A549 (cell line): ENCODE measurements at regions not wholly inside any gene's neighbourhood (a gene's known extent, or its start where the extent isn't known, plus 50 kb on each side); places are given as distances from the start of the nearest gene placed in this dataset.

Experiments used
- ATAC-seq, 2 experiments: fragments of 200-7000 bp in 1 of 2; fragments of >200 bp in 1 of 2; cut with Nextera tagmentation in 1 of 2; cut with Tn5 transposase in 1 of 2; 3 replicates each; pipeline versions ENCODE4 v1.8.0 to v1.9.1; 2018 to 2020; ENCODE audit warnings: mild to moderate bottlenecking in 1 of 2, moderate library complexity in 1 of 2
- CTCF ChIA-PET: fragments of 300-600 bp; sonication (Branson Sonifier 250); formaldehyde crosslinking; extraction: SDS; loops from one replicate; lab custom pipeline; 2021; ENCODE audit warnings: antibody characterized with exemption, inconsistent platforms; lab: Yijun Ruan, JAX
- POLR2A ChIA-PET: fragments of 350-600 bp; formaldehyde crosslinking; extraction: SDS; loops from one replicate; lab custom pipeline; 2021; ENCODE audit warnings: antibody characterized with exemption, inconsistent platforms; lab: Yijun Ruan, JAX
- DNase-seq, 2 experiments: peaks; one replicate each; pipeline versions ENCODE4 v3.0.0 to v3.0.0-alpha.2; 2011 to 2016; ENCODE audit warnings: low read depth in 1 of 2, low spot score in 1 of 2
- FAIRE-seq: peaks from 2 replicates; lab custom pipeline; 2011; peaks lifted over from hg19 to GRCh38; lab: Jason Lieb, UNC
- H3K27ac ChIP-seq, 2 experiments: fragments of >200 bp; sonication (Bioruptor Twin); formaldehyde crosslinking; 3 replicates each; pipeline ENCODE4 v1.5.1; 2016 to 2017
- H3K4me1 ChIP-seq: fragments of >200 bp; sonication (Bioruptor Twin); formaldehyde crosslinking; 3 replicates; pipeline ENCODE4 v1.6.1; 2016
- H3K4me2 ChIP-seq: fragments of >200 bp; sonication (Bioruptor Twin); formaldehyde crosslinking; 3 replicates; pipeline ENCODE4 v1.6.1; 2016
- H3K4me3 ChIP-seq: fragments of >200 bp; sonication (Bioruptor Twin); formaldehyde crosslinking; 3 replicates; pipeline ENCODE4 v1.5.1; 2016
- H3K9me3 ChIP-seq: fragments of >200 bp; sonication (Bioruptor Twin); formaldehyde crosslinking; 3 replicates; pipeline ENCODE4 v1.6.1; 2016
- BCL3 ChIP-seq: fragments of >200 bp; sonication (Bioruptor Twin); formaldehyde crosslinking; IDR thresholded peaks from 3 replicates; pipeline ENCODE4 v1.6.1; 2016
- BHLHE40 ChIP-seq: IDR thresholded peaks from 2 replicates; pipeline ENCODE4 v1.6.1; 2012; ENCODE audit warnings: low read depth, low read length, inconsistent platforms
- CBX2 ChIP-seq: fragments of 200-600 bp; sonication (generic); IDR thresholded peaks from 2 replicates; pipeline ENCODE4 v1.6.1; 2016; ENCODE audit warnings: low read depth, mild to moderate bottlenecking, borderline replicate concordance
- EP300 ChIP-seq, 2 experiments: fragments of >200 bp; sonication (Bioruptor Twin); formaldehyde crosslinking; IDR thresholded peaks; 2 replicates in 1 of 2; 3 replicates in 1 of 2; pipeline ENCODE4 v1.6.1; 2016 to 2017
- FOXS1 ChIP-seq: fragments of 250-450 bp; sonication (Bioruptor Pico); IDR thresholded peaks from 2 replicates; pipeline ENCODE4 v1.5.0; 2020; ENCODE audit warnings: mild to moderate bottlenecking, moderate library complexity
- HDAC2 ChIP-seq: fragments of 200-600 bp; sonication (generic); IDR thresholded peaks from 2 replicates; pipeline ENCODE4 v1.6.1; 2016
- HMGXB4 ChIP-seq: fragments of 250-450 bp; sonication (Bioruptor Pico); IDR thresholded peaks from 2 replicates; pipeline ENCODE4 v1.5.0; 2021; ENCODE audit warnings: mild to moderate bottlenecking, moderate library complexity, borderline replicate concordance
- HOXA7 ChIP-seq: fragments of 250-450 bp; sonication (Bioruptor Pico); IDR thresholded peaks from 2 replicates; pipeline ENCODE4 v1.5.0; 2020; ENCODE audit warnings: mild to moderate bottlenecking, moderate library complexity
- HOXB13 ChIP-seq: fragments of 250-450 bp; sonication (Bioruptor Pico); IDR thresholded peaks from 2 replicates; pipeline ENCODE4 v1.5.0; 2020; ENCODE audit warnings: low read depth, mild to moderate bottlenecking, moderate library complexity
- NPAS2 ChIP-seq: fragments of 250-450 bp; sonication (Bioruptor Pico); IDR thresholded peaks from 2 replicates; pipeline ENCODE4 v1.8.0; 2022; ENCODE audit warnings: mild to moderate bottlenecking, moderate library complexity, borderline replicate concordance
- POLR2A ChIP-seq: IDR thresholded peaks from 2 replicates; pipeline ENCODE4 v1.6.1; 2012; ENCODE audit warnings: mild to moderate bottlenecking, low read length
- RAD21 ChIP-seq, 2 experiments: fragments of >200 bp in 1 of 2; sonication (Bioruptor Twin) in 1 of 2; formaldehyde crosslinking in 1 of 2; IDR thresholded peaks in 1 of 2; conservative IDR thresholded peaks in 1 of 2; 2 replicates in 1 of 2; 3 replicates in 1 of 2; pipeline ENCODE4 v1.6.1; 2012 to 2018; ENCODE audit warnings: inconsistent platforms in 1 of 2
- RARB ChIP-seq: fragments of 250-450 bp; sonication (Bioruptor Pico); IDR thresholded peaks from 2 replicates; pipeline ENCODE4 v1.8.0; 2021; ENCODE audit warnings: mild to moderate bottlenecking, moderate library complexity
- RCOR1 ChIP-seq: fragments of 150-350 bp; IDR thresholded peaks from 2 replicates; pipeline ENCODE4 v1.6.1; 2014; ENCODE audit warnings: antibody characterized with exemption, low read length, low read depth
- REST ChIP-seq: fragments of 200-600 bp; sonication (generic); IDR thresholded peaks from 2 replicates; pipeline ENCODE4 v1.6.1; 2016; ENCODE audit warnings: antibody characterized with exemption, mild to moderate bottlenecking, moderate library complexity
- RFX5 ChIP-seq: fragments of 450-650 bp; IDR thresholded peaks from 2 replicates; pipeline ENCODE4 v1.7.1; 2014; ENCODE audit warnings: antibody characterized with exemption, mild to moderate bottlenecking, moderate library complexity
- RNF2 ChIP-seq: fragments of 200-600 bp; sonication (generic); IDR thresholded peaks from 2 replicates; pipeline ENCODE4 v1.6.1; 2016; ENCODE audit warnings: low read depth, mild to moderate bottlenecking, antibody characterized with exemption, moderate library complexity, borderline replicate concordance
- SREBF2 ChIP-seq: fragments of 450-650 bp; IDR thresholded peaks from 2 replicates; pipeline ENCODE4 v1.6.1; 2014; ENCODE audit warnings: mild to moderate bottlenecking, moderate library complexity
- ZC3H11A ChIP-seq: fragments of 450-650 bp; IDR thresholded peaks from 2 replicates; pipeline ENCODE4 v1.6.1; 2014; ENCODE audit warnings: antibody characterized with exemption, mild to moderate bottlenecking
- WGBS: methylation state at CpG from one replicate; pipeline ENCODE4 v1.1.6; 2017; ENCODE audit errors: missing lambda C conversion rate; 5-methylcytosine and 5-hydroxymethylcytosine counted together
- TF ChIP-seq, protein P1 (sequence below): fragments of >200 bp; sonication (Bioruptor Twin); formaldehyde crosslinking; IDR thresholded peaks from 2 replicates; pipeline ENCODE4 v1.6.1; 2016

- TF ChIP-seq BCL3 (no peak), ZC3H11A (no peak), RNF2 (no peak), FOXS1 (no peak)
- TF ChIP-seq, all 56 proteins: peak for 0
Measured at GRCh38 chr14:97785495-97785894, 988.3 kb downstream of the VRK1 start (continued).

DNA sequence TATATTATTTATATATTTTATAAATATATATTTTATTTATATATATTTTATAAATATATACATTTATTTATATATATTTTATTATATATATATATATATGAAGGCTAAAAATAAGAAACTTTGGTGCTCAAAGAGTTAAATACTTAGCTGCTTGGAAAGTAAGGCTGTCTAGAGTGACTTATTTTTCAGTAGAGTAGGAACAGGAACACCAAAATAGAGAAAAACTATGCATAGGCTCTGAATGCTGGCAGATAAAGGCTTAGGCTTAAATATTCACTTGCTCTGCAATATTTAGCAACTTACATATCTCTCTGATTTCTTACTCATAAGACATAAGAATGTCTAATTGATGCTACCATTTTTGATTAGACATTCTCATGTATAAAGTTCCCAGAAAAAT is 991.2 kb downstream of the VRK1 start:
- H3K27ac ChIP-seq = no peak overlapping the region
- H3K4me3 ChIP-seq = no peak overlapping the region
- TF ChIP-seq CBX2 = no peak
- TF ChIP-seq, protein P1, sequence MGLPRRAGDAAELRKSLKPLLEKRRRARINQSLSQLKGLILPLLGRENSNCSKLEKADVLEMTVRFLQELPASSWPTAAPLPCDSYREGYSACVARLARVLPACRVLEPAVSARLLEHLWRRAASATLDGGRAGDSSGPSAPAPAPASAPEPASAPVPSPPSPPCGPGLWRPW = no peak
- no peak for TF ChIP-seq RFX5
- no peak for TF ChIP-seq SREBF2
- TF ChIP-seq HOXA7 (CRISPR knock-in tag) = no peak
- TF ChIP-seq RAD21 (conservative IDR thresholded peaks at IDR 0.05 in 1 of 2, IDR thresholded peaks at IDR 0.05 in 1 of 2) = no peak
- TF ChIP-seq HOXB13 = no peak
- TF ChIP-seq RCOR1 = no peak
- TF ChIP-seq BHLHE40 = no peak
- TF ChIP-seq HDAC2 = no peak
- TF ChIP-seq RARB (CRISPR knock-in tag) = no peak
- no peak for TF ChIP-seq POLR2A
- no peaks in the 10 kb centered on the region for H3K9me3 ChIP-seq
- ChIA-PET CTCF (no interaction called here), POLR2A (no interaction called here)
- no peaks in the 10 kb centered on the region for H3K4me1 ChIP-seq
- no peak for FAIRE-seq
- ATAC-seq = no peak
- no peak overlapping the region for H3K4me2 ChIP-seq
- DNase-seq = no peak

DNA sequence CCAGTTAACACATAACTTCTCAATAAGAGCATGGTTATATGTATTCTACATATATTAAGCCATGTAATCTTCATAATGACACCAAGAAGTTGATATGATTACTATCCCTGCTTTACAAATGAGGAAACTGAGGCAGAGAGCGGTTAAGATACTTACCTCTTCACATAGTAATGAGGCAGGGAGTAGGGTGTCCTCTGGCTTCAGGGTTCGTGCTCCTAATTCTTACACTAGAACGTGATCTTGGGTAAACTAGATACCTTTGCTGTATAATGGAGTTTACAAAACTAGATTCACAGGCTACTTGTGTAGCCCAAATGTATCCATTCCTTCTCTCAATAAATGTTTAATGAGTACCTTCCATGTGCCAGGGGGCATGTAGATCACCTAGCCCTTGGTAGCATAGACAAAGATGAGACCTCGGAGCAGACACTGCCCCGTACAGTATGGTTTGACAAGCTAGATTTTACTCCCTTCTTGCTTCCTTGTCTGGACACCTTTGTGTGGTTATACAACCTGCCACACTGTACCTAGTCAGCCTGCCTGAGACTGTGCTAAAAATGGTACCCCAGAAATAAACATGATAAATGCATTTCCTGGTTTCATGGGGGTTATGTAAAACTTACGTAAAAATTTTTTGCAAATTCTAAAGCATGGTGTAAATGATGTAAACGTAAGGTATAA is 991.8 kb downstream of the VRK1 start:
- ChIA-PET POLR2A (no interaction called here), CTCF (no interaction called here)
- TF ChIP-seq RNF2 (no peak), REST (no peak), EP300 (IDR thresholded peaks at IDR 0.05) (no peak), HMGXB4 (CRISPR knock-in tag) (no peak), NPAS2 (CRISPR knock-in tag) (no peak)
- no peaks in the 10 kb centered on the region for H3K9me3 ChIP-seq
- DNase-seq (no peak), ATAC-seq (no peak), FAIRE-seq (no peak)
- H3K27ac ChIP-seq = no peak overlapping the region
- no peak overlapping the region for H3K4me3 ChIP-seq
- WGBS = 21% methylated on average over 7 of the region's 7 CpGs
- H3K4me1 ChIP-seq = no peaks in the 10 kb centered on the region
- no peak overlapping the region for H3K4me2 ChIP-seq
